ENCODE measurements at regions not wholly inside any gene's neighbourhood (a gene's known extent, or its start where the extent isn't known, plus 50 kb on each side); places are given as distances from the start of the nearest gene placed in this dataset.

DNA sequence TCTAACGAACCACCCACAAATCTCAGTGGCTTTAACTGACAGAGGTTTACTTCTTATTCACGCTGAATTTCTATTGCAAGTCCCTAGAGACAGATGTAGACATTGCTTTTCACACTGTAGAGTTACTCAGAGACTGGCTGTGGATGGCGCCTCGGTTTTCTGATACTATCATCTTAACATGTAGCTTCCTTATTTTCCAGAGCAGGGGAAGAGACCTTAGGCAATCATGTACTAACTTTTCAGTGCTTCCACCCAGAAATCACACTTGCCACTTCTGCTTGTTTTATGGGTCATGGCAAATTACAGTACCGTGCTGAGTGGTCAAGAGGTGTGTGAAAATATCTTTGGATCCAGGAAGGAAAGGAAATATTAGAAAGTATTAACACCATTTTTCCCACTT is 65.4 kb downstream of the MAF start:
- TF ChIP-seq, protein P1, sequence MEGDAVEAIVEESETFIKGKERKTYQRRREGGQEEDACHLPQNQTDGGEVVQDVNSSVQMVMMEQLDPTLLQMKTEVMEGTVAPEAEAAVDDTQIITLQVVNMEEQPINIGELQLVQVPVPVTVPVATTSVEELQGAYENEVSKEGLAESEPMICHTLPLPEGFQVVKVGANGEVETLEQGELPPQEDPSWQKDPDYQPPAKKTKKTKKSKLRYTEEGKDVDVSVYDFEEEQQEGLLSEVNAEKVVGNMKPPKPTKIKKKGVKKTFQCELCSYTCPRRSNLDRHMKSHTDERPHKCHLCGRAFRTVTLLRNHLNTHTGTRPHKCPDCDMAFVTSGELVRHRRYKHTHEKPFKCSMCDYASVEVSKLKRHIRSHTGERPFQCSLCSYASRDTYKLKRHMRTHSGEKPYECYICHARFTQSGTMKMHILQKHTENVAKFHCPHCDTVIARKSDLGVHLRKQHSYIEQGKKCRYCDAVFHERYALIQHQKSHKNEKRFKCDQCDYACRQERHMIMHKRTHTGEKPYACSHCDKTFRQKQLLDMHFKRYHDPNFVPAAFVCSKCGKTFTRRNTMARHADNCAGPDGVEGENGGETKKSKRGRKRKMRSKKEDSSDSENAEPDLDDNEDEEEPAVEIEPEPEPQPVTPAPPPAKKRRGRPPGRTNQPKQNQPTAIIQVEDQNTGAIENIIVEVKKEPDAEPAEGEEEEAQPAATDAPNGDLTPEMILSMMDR (optimal IDR thresholded peaks at IDR 0.05 in 1 of 3, IDR thresholded peaks at IDR 0.05 in 1 of 3, conservative IDR thresholded peaks at IDR 0.05 in 1 of 3; ENCODE audit: extremely low read depth in 1 of 3, insufficient read depth in 2 of 3, low read length in 3 of 3) = no peak
- TF ChIP-seq EZH2 (IDR thresholded peaks at IDR 0.05; ENCODE audit: low read length) = no peak

Data from keratinocyte (primary cell).